ENCODE measurements at regions not wholly inside any gene's neighbourhood (a gene's known extent, or its start where the extent isn't known, plus 50 kb on each side); places are given as distances from the start of the nearest gene placed in this dataset.

- H3K4me3 Mint-ChIP-seq: peak overlapping the region; percentile 60
- H3K27me3 Mint-ChIP-seq (ENCODE audit: insufficient read depth): peaks cover 5% of the 10 kb centered on the region
- peaks cover 3% of the 10 kb centered on the region for H3K36me3 Mint-ChIP-seq (ENCODE audit: low read depth)
- intact Hi-C loops (cut with micrococcal nuclease): loop anchor here (10.0 kb wide), 3 partner anchors 444 to 1036 kb away; no protein-coding TSS in a partner anchor
- DNase-seq (ENCODE audit: low spot score): no peak
- no peaks in the 10 kb centered on the region for H3K9me3 Mint-ChIP-seq
- H3K27ac Mint-ChIP-seq: no peak overlapping the region
- peaks cover 15% of the 10 kb centered on the region for H3K4me1 Mint-ChIP-seq (ENCODE audit: low read depth)
Observed at GRCh38 chr16:85550953-85551924, 61.9 kb upstream of the GSE1 start.

GRCh38 chr16:85552980-85553435, 60.1 kb upstream of the GSE1 start:
- Mint-ChIP-seq H3K27me3 (ENCODE audit: insufficient read depth) (peaks cover 5% of the 10 kb centered on the region), H3K4me1 (ENCODE audit: low read depth) (peaks cover 23% of the 10 kb centered on the region), H3K27ac (peak overlapping the region; percentile 71), H3K36me3 (ENCODE audit: low read depth) (peaks cover 3% of the 10 kb centered on the region), H3K4me3 (peak overlapping the region; percentile 80), H3K9me3 (no peaks in the 10 kb centered on the region)
- intact Hi-C loops (cut with micrococcal nuclease): loop anchor here (10.0 kb wide), 3 partner anchors 442 to 1038 kb away; no protein-coding TSS in a partner anchor
- no peak for DNase-seq (ENCODE audit: low spot score)

DNA sequence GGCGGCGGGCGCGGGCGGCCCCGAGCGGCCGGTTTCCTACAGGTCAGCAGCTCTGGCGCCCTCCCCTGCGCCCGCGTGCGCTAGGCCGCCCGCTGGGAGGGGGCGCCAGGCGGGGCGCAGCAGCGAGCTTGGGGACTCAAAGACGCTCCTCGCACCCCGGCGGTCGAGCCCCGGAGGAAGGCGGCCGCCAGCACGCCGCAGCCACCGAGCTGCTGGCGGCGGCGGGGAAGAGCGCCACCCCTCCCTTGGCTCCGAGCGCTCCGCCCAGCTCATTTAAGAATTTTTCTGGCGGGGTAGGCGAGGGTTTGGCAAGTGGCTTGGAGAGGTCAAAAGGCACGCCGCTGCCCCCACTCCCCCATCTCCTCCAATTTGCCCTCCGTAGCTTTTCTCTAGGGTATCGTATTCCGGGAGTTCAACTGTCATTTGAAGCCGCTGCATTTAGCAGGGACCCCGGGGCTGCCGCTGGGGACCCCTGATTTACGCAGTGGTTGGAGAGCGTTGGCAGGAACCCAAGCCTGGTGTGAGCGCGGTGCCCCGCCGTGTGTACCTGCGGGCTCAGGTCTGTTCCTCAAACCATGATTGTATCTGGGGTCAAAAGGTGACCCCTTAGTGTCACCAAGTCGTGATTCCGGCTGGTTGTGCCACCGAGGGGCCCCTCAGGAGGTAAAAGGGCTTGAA, 59.5 kb upstream of the GSE1 start:
- intact Hi-C loops (cut with micrococcal nuclease): loop anchor here (1.0 to 10.0 kb wide), 9 partner anchors 18 to 1039 kb away; no protein-coding TSS in a partner anchor
- Mint-ChIP-seq H3K27ac (peak overlapping the region; percentile 95), H3K27me3 (ENCODE audit: insufficient read depth) (peaks cover 5% of the 10 kb centered on the region), H3K4me3 (peak overlapping the region; percentile 90), H3K9me3 (no peaks in the 10 kb centered on the region), H3K4me1 (ENCODE audit: low read depth) (peaks cover 29% of the 10 kb centered on the region), H3K36me3 (ENCODE audit: low read depth) (peaks cover 3% of the 10 kb centered on the region)
- DNase-seq (ENCODE audit: low spot score): peak; percentile 27

DNA sequence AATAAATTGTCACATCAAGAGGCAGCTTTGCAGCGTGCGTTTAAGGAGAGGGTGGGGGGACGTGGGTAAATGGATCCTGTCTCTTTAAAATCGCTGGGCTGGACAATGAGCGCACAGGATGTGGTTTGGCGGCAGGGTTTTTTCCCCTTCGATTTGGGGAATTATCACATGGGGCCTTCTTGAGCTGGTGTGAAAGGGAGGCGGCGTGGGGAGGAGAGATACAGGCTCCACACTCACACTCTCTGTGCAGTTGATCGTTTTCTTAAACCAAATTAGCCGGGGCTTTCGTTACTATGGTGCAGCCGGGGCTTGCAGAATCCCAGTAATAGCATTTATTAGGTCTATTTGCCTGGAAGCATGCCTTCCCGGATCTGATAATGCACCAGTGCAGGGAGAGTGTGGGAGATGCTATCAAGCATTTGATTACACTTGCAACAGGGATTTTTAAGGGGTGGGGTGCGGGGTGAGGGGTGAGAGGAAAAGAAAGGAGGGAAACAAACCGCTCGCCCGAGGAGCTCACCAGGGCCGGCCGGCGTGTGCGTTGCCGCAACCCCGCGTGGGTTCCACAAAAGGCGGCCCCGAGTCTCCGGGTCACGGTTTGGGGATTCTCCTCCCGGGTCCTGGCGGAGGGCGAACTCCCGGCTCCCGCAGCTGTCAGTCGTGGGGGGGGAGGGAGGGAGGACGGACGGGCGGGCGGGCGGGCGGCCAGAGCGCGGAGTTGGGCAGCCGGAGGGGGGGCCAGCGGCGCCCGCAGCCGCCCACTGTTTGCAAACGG, 58.8 kb upstream of the GSE1 start:
- Mint-ChIP-seq H3K4me3 (peak overlapping the region; percentile 90), H3K4me1 (ENCODE audit: low read depth) (peaks cover 34% of the 10 kb centered on the region), H3K27me3 (ENCODE audit: insufficient read depth) (peaks cover 5% of the 10 kb centered on the region), H3K27ac (peak overlapping the region; percentile 95), H3K36me3 (ENCODE audit: low read depth) (peaks cover 3% of the 10 kb centered on the region), H3K9me3 (no peaks in the 10 kb centered on the region)
- peak; percentile 75 for DNase-seq (ENCODE audit: low spot score)
- intact Hi-C loops (cut with micrococcal nuclease): loop anchor here (1.0 to 10.0 kb wide), 9 partner anchors 17 to 1040 kb away; no protein-coding TSS in a partner anchor

GRCh38 chr16:85554889-85555718, 58.0 kb upstream of the GSE1 start:
- Mint-ChIP-seq H3K4me1 (ENCODE audit: low read depth) (peaks cover 34% of the 10 kb centered on the region), H3K9me3 (no peaks in the 10 kb centered on the region), H3K36me3 (ENCODE audit: low read depth) (peaks cover 3% of the 10 kb centered on the region), H3K27me3 (ENCODE audit: insufficient read depth) (peaks cover 5% of the 10 kb centered on the region), H3K4me3 (peak overlapping the region; percentile 93), H3K27ac (peak overlapping the region; percentile 99)
- peak; percentile 57 for DNase-seq (ENCODE audit: low spot score)
- intact Hi-C loops (cut with micrococcal nuclease): loop anchor here (1.0 to 10.0 kb wide), 11 partner anchors 9 to 1040 kb away; partner anchors contain the start of genes COX4I1 and EMC8

- intact Hi-C loops (cut with micrococcal nuclease): loop anchor here (1.0 to 10.0 kb wide), 7 partner anchors 8 to 1041 kb away; partner anchors contain the start of genes COX4I1 and EMC8
- peaks cover 39% of the 10 kb centered on the region for H3K4me1 Mint-ChIP-seq (ENCODE audit: low read depth)
- H3K36me3 Mint-ChIP-seq (ENCODE audit: low read depth): peaks cover 3% of the 10 kb centered on the region
- H3K27ac Mint-ChIP-seq: peak overlapping the region; percentile 99
- no peaks in the 10 kb centered on the region for H3K9me3 Mint-ChIP-seq
- DNase-seq (ENCODE audit: low spot score): no peak
- H3K4me3 Mint-ChIP-seq: peak overlapping the region; percentile 93
- peaks cover 5% of the 10 kb centered on the region for H3K27me3 Mint-ChIP-seq (ENCODE audit: insufficient read depth)
Observed at GRCh38 chr16:85555719-85556455, 57.2 kb upstream of the GSE1 start.

DNA sequence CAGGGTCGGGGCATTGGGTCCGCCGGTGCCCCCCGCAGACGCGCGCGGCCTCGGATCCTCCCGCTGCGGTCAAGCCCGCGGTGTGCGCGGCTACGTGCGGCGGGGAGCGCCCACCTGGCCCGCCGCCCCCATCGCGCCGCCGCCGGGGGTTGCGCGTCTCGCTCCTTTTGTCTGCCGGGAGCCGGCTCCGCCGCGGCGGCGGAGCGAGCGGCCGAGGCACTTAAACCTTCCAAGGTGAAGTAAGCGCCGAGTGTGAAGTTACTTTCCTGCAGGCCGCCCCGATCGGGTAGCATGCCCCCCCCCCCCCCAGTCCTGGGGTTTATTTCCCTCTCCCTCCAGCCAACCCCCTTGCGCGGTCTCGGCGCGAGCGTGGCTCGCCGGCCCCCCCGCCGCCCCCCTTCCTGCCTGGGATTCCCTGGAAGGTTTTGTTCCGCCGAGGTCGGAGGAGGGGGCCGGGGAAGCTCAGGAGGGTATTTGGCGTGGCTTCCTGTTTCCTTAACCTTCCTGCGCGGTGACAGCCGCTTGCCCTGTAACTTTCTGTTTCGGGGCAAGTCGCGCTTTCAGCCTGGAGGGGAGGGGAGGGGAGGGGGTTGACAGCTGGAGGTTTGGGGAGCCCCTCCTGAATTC, 56.6 kb upstream of the GSE1 start:
- H3K4me3 Mint-ChIP-seq: peak overlapping the region; percentile 85
- H3K27ac Mint-ChIP-seq: peak overlapping the region; percentile 61
- intact Hi-C loops (cut with micrococcal nuclease): loop anchor here (1.0 to 10.0 kb wide), 5 partner anchors 136 to 1042 kb away; partner anchors contain the start of genes COX4I1 and EMC8
- peaks cover 3% of the 10 kb centered on the region for H3K36me3 Mint-ChIP-seq (ENCODE audit: low read depth)
- peak; percentile 50 for DNase-seq (ENCODE audit: low spot score)
- H3K27me3 Mint-ChIP-seq (ENCODE audit: insufficient read depth): peaks cover 1% of the 10 kb centered on the region
- no peaks in the 10 kb centered on the region for H3K9me3 Mint-ChIP-seq
- H3K4me1 Mint-ChIP-seq (ENCODE audit: low read depth): peaks cover 37% of the 10 kb centered on the region

GRCh38 chr16:85557083-85557970, 55.8 kb upstream of the GSE1 start:
- peaks cover 3% of the 10 kb centered on the region for H3K36me3 Mint-ChIP-seq (ENCODE audit: low read depth)
- no peaks in the 10 kb centered on the region for H3K27me3 Mint-ChIP-seq (ENCODE audit: insufficient read depth)
- intact Hi-C loops (cut with micrococcal nuclease): loop anchor here (5.0 to 10.0 kb wide), 4 partner anchors 240 to 1043 kb away; partner anchors contain the start of genes COX4I1 and EMC8
- H3K4me3 Mint-ChIP-seq: peak overlapping the region; percentile 85
- H3K4me1 Mint-ChIP-seq (ENCODE audit: low read depth): peaks cover 33% of the 10 kb centered on the region
- H3K27ac Mint-ChIP-seq: peak overlapping the region; percentile 61
- peak; percentile 25 for DNase-seq (ENCODE audit: low spot score)
- no peaks in the 10 kb centered on the region for H3K9me3 Mint-ChIP-seq

- Mint-ChIP-seq H3K9me3 (no peaks in the 10 kb centered on the region), H3K27me3 (ENCODE audit: insufficient read depth) (no peaks in the 10 kb centered on the region), H3K27ac (peak overlapping the region; percentile 61), H3K4me1 (ENCODE audit: low read depth) (peaks cover 33% of the 10 kb centered on the region), H3K4me3 (peak overlapping the region; percentile 85), H3K36me3 (ENCODE audit: low read depth) (peaks cover 3% of the 10 kb centered on the region)
- intact Hi-C loops (cut with micrococcal nuclease): loop anchor here (5.0 to 10.0 kb wide), 4 partner anchors 239 to 1043 kb away; partner anchors contain the start of genes COX4I1 and EMC8
- DNase-seq (ENCODE audit: low spot score): no peak
Observed at GRCh38 chr16:85557971-85558657, 55.0 kb upstream of the GSE1 start.

- DNase-seq (ENCODE audit: low spot score): no peak
Observed at GRCh38 chr16:85560932-85561247, 52.2 kb upstream of the GSE1 start.

More at GRCh38 chr16:85560932-85561247, 52.2 kb upstream of the GSE1 start:
- Mint-ChIP-seq H3K9me3 (no peaks in the 10 kb centered on the region), H3K27ac (no peak overlapping the region), H3K4me1 (ENCODE audit: low read depth) (peaks cover 36% of the 10 kb centered on the region), H3K27me3 (ENCODE audit: insufficient read depth) (no peaks in the 10 kb centered on the region), H3K4me3 (no peak overlapping the region), H3K36me3 (ENCODE audit: low read depth) (no peaks in the 10 kb centered on the region)
- intact Hi-C loops (cut with micrococcal nuclease): no loop called here

Data from activated T-helper 1 cell treated with anti-CD3 and anti-CD28 coated beads, Interleukin-12 subunit alpha, Interleukin-12 subunit beta, Interleukin-2, Interleukin-4 antibody, amounts not matched to agents 30 ng/mL and 10 ng/mL and 1 ng/mL, durations not matched to agents 14 hours and 24 hours and 36 hours (primary cell).